SK-N-SH (cell line): ENCODE measurements at regions not wholly inside any gene's neighbourhood (a gene's known extent, or its start where the extent isn't known, plus 50 kb on each side); places are given as distances from the start of the nearest gene placed in this dataset.

Experiments used
- CTCF ChIP-seq: fragments of 200-600 bp; sonication (generic); IDR thresholded peaks from 2 replicates; pipeline ENCODE4 v1.6.1; 2017; ENCODE audit warnings: antibody characterized with exemption, mild to moderate bottlenecking, moderate library complexity
- EP300 ChIP-seq, 2 experiments: IDR thresholded peaks; 2 replicates each; pipeline versions ENCODE4 v1.4.0 to v1.6.1; 2012; ENCODE audit warnings: borderline replicate concordance in 1 of 2, low read depth in 1 of 2, low read length in 1 of 2
- EZH2phosphoT487 ChIP-seq: fragments of 200-600 bp; sonication (generic); IDR thresholded peaks from 2 replicates; pipeline ENCODE4 v1.6.1; 2017; ENCODE audit warnings: low read depth, mixed run types, mild to moderate bottlenecking, antibody characterized with exemption, moderate library complexity, borderline replicate concordance
- GABPA ChIP-seq: IDR thresholded peaks from 2 replicates; pipeline ENCODE4 v1.4.0; 2012; ENCODE audit warnings: low read depth, mild to moderate bottlenecking
- GATA2 ChIP-seq: sonication (generic); formaldehyde crosslinking; IDR thresholded peaks from 2 replicates; pipeline ENCODE4 v1.5.0; 2020; ENCODE audit warnings: mild to moderate bottlenecking, missing genetic modification reagents
- PBX3 ChIP-seq: IDR thresholded peaks from 2 replicates; pipeline ENCODE4; 2012
- POLR2AphosphoS5 ChIP-seq: IDR thresholded peaks from 2 replicates; pipeline ENCODE4 v1.6.1; 2012; ENCODE audit warnings: low read depth, low read length
- RAD21 ChIP-seq: IDR thresholded peaks from 2 replicates; pipeline ENCODE4 v1.6.1; 2012; ENCODE audit warnings: mild to moderate bottlenecking, low read length
- RFX5 ChIP-seq: IDR thresholded peaks from 2 replicates; pipeline ENCODE4 v1.6.1; 2012; ENCODE audit warnings: mild to moderate bottlenecking, improper control_type of control experiment, low read length
- RXRA ChIP-seq: IDR thresholded peaks from 2 replicates; pipeline ENCODE4 v1.4.0; 2012; ENCODE audit warnings: low read depth, mild to moderate bottlenecking, borderline replicate concordance
- SIN3A ChIP-seq: IDR thresholded peaks from 2 replicates; pipeline ENCODE4 v1.6.1; 2012; ENCODE audit warnings: low read depth, mild to moderate bottlenecking, low read length, moderate library complexity, borderline replicate concordance
- TAF1 ChIP-seq: IDR thresholded peaks from 2 replicates; pipeline ENCODE4 v1.6.1; 2012; ENCODE audit warnings: low read depth, mild to moderate bottlenecking, low read length, moderate library complexity, borderline replicate concordance
- USF2 ChIP-seq: fragments of 150-350 bp; IDR thresholded peaks from 2 replicates; pipeline ENCODE4 v1.6.1; 2017; ENCODE audit warnings: antibody characterized with exemption, low read length, low read depth, borderline replicate concordance

GRCh38 chr2:228575897-228576296 is 394.4 kb upstream of the SPHKAP start:
- TF ChIP-seq PBX3 (no peak), CTCF (no peak), EP300 (IDR thresholded peaks at IDR 0.05; ENCODE audit: borderline replicate concordance in 1 of 2, low read depth in 1 of 2, low read length in 1 of 2) (no peak), USF2 (no peak), RXRA (no peak), RFX5 (no peak), GABPA (no peak), RAD21 (no peak), SIN3A (no peak), TAF1 (no peak), EZH2phosphoT487 (no peak), GATA2 (CRISPR knock-in tag) (no peak), POLR2AphosphoS5 (no peak)
